Dendritic cell treated with granulocyte-macrophage colony-stimulating factor and Interleukin-4, amounts not matched to agents 40 ng/mL and 50 ng/mL, for 4 days (primary cell): ENCODE measurements at regions not wholly inside any gene's neighbourhood (a gene's known extent, or its start where the extent isn't known, plus 50 kb on each side); places are given as distances from the start of the nearest gene placed in this dataset.

ENCODE experiments used
- H3K27ac Mint-ChIP-seq: one replicate; pipeline ENCODE4 v1.8.0; 2022; ENCODE audit warnings: mild to moderate bottlenecking, mixed read lengths
- H3K27me3 Mint-ChIP-seq: one replicate; pipeline ENCODE4 v1.8.0; 2022; ENCODE audit warnings: mild to moderate bottlenecking, mixed read lengths
- H3K36me3 Mint-ChIP-seq: one replicate; pipeline ENCODE4 v1.8.0; 2022; ENCODE audit warnings: low read depth, mixed read lengths
- H3K4me1 Mint-ChIP-seq: one replicate; pipeline ENCODE4 v1.8.0; 2022; ENCODE audit warnings: low read depth, mixed read lengths
- H3K4me3 Mint-ChIP-seq: one replicate; pipeline ENCODE4 v1.8.0; 2022; ENCODE audit warnings: mild to moderate bottlenecking, moderate library complexity, mixed read lengths
- H3K9me3 Mint-ChIP-seq: one replicate; pipeline ENCODE4 v1.8.0; 2022; ENCODE audit warnings: mixed read lengths
- intact Hi-C: fragments of 100-400 bp; cut with micrococcal nuclease; formaldehyde crosslinking; loops from one replicate; pipeline ENCODE4 v1.15.0; 2022

GRCh38 chr4:17188547-17189400, 290.3 kb upstream of the LDB2 start:
- H3K4me3 Mint-ChIP-seq: no peak overlapping the region
- H3K4me1 Mint-ChIP-seq: no peaks in the 10 kb centered on the region
- intact Hi-C loops: no loop called here
- H3K36me3 Mint-ChIP-seq: no peaks in the 10 kb centered on the region
- H3K9me3 Mint-ChIP-seq: peaks cover 57% of the 10 kb centered on the region
- H3K27ac Mint-ChIP-seq: no peak overlapping the region
- no peaks in the 10 kb centered on the region for H3K27me3 Mint-ChIP-seq

GRCh38 chr4:17188125-17188524, 289.7 kb upstream of the LDB2 start:
- intact Hi-C loops: no loop called here
- no peak overlapping the region for H3K27ac Mint-ChIP-seq
- no peak overlapping the region for H3K4me3 Mint-ChIP-seq
- no peaks in the 10 kb centered on the region for H3K4me1 Mint-ChIP-seq
- no peaks in the 10 kb centered on the region for H3K36me3 Mint-ChIP-seq
- peaks cover 57% of the 10 kb centered on the region for H3K9me3 Mint-ChIP-seq
- no peaks in the 10 kb centered on the region for H3K27me3 Mint-ChIP-seq

- Mint-ChIP-seq H3K36me3 (no peaks in the 10 kb centered on the region), H3K4me1 (no peaks in the 10 kb centered on the region), H3K9me3 (peaks cover 57% of the 10 kb centered on the region), H3K27me3 (no peaks in the 10 kb centered on the region), H3K4me3 (no peak overlapping the region), H3K27ac (no peak overlapping the region)
- intact Hi-C loops: no loop called here
Measured at GRCh38 chr4:17187003-17187402, 288.6 kb upstream of the LDB2 start.

GRCh38 chr4:17182888-17183287, 284.4 kb upstream of the LDB2 start:
- no peaks in the 10 kb centered on the region for H3K36me3 Mint-ChIP-seq
- no peaks in the 10 kb centered on the region for H3K27me3 Mint-ChIP-seq
- no peaks in the 10 kb centered on the region for H3K4me1 Mint-ChIP-seq
- H3K27ac Mint-ChIP-seq: no peak overlapping the region
- peaks cover 41% of the 10 kb centered on the region for H3K9me3 Mint-ChIP-seq
- intact Hi-C loops: no loop called here
- H3K4me3 Mint-ChIP-seq: no peak overlapping the region

- no peaks in the 10 kb centered on the region for H3K36me3 Mint-ChIP-seq
- no peaks in the 10 kb centered on the region for H3K4me1 Mint-ChIP-seq
- intact Hi-C loops: no loop called here
- H3K27ac Mint-ChIP-seq: no peak overlapping the region
- H3K27me3 Mint-ChIP-seq: no peaks in the 10 kb centered on the region
- H3K4me3 Mint-ChIP-seq: no peak overlapping the region
- H3K9me3 Mint-ChIP-seq: peaks cover 11% of the 10 kb centered on the region
Measured at GRCh38 chr4:17174751-17175150, 276.3 kb upstream of the LDB2 start.

- no peak overlapping the region for H3K27ac Mint-ChIP-seq
- intact Hi-C loops: no loop called here
- no peaks in the 10 kb centered on the region for H3K4me1 Mint-ChIP-seq
- peaks cover 5% of the 10 kb centered on the region for H3K9me3 Mint-ChIP-seq
- no peaks in the 10 kb centered on the region for H3K36me3 Mint-ChIP-seq
- no peaks in the 10 kb centered on the region for H3K27me3 Mint-ChIP-seq
- H3K4me3 Mint-ChIP-seq: no peak overlapping the region
Measured at GRCh38 chr4:17173300-17173699, 274.9 kb upstream of the LDB2 start.

- Mint-ChIP-seq H3K4me1 (no peaks in the 10 kb centered on the region), H3K36me3 (no peaks in the 10 kb centered on the region), H3K27me3 (no peaks in the 10 kb centered on the region), H3K4me3 (no peak overlapping the region), H3K9me3 (no peaks in the 10 kb centered on the region), H3K27ac (no peak overlapping the region)
- intact Hi-C loops: no loop called here
Measured at GRCh38 chr4:17170131-17170530, 271.7 kb upstream of the LDB2 start.

- Mint-ChIP-seq H3K36me3 (no peaks in the 10 kb centered on the region), H3K27me3 (no peaks in the 10 kb centered on the region), H3K27ac (no peak overlapping the region), H3K4me1 (no peaks in the 10 kb centered on the region), H3K4me3 (no peak overlapping the region), H3K9me3 (no peaks in the 10 kb centered on the region)
- intact Hi-C loops: no loop called here
Measured at GRCh38 chr4:17169699-17170098, 271.3 kb upstream of the LDB2 start.

- H3K36me3 Mint-ChIP-seq: no peaks in the 10 kb centered on the region
- intact Hi-C loops: no loop called here
- H3K9me3 Mint-ChIP-seq: peaks cover 9% of the 10 kb centered on the region
- H3K27ac Mint-ChIP-seq: no peak overlapping the region
- no peak overlapping the region for H3K4me3 Mint-ChIP-seq
- H3K27me3 Mint-ChIP-seq: no peaks in the 10 kb centered on the region
- H3K4me1 Mint-ChIP-seq: no peaks in the 10 kb centered on the region
Measured at GRCh38 chr4:17168571-17168970, 270.1 kb upstream of the LDB2 start.

- no peaks in the 10 kb centered on the region for H3K36me3 Mint-ChIP-seq
- intact Hi-C loops: no loop called here
- H3K27me3 Mint-ChIP-seq: no peaks in the 10 kb centered on the region
- H3K4me3 Mint-ChIP-seq: no peak overlapping the region
- H3K4me1 Mint-ChIP-seq: no peaks in the 10 kb centered on the region
- peaks cover 26% of the 10 kb centered on the region for H3K9me3 Mint-ChIP-seq
- no peak overlapping the region for H3K27ac Mint-ChIP-seq
Measured at GRCh38 chr4:17166954-17167353, 268.5 kb upstream of the LDB2 start.

- Mint-ChIP-seq H3K27me3 (no peaks in the 10 kb centered on the region), H3K27ac (no peak overlapping the region), H3K4me3 (no peak overlapping the region), H3K36me3 (no peaks in the 10 kb centered on the region), H3K4me1 (no peaks in the 10 kb centered on the region), H3K9me3 (peaks cover 42% of the 10 kb centered on the region)
- intact Hi-C loops: no loop called here
Measured at GRCh38 chr4:17165286-17165685, 266.8 kb upstream of the LDB2 start.

- Mint-ChIP-seq H3K27me3 (no peaks in the 10 kb centered on the region), H3K4me3 (no peak overlapping the region), H3K36me3 (no peaks in the 10 kb centered on the region), H3K4me1 (no peaks in the 10 kb centered on the region), H3K27ac (no peak overlapping the region), H3K9me3 (peaks cover 48% of the 10 kb centered on the region)
- intact Hi-C loops: no loop called here
Measured at GRCh38 chr4:17164666-17165065, 266.2 kb upstream of the LDB2 start.

GRCh38 chr4:17163156-17163771, 264.8 kb upstream of the LDB2 start:
- no peaks in the 10 kb centered on the region for H3K4me1 Mint-ChIP-seq
- no peak overlapping the region for H3K27ac Mint-ChIP-seq
- H3K27me3 Mint-ChIP-seq: no peaks in the 10 kb centered on the region
- peaks cover 49% of the 10 kb centered on the region for H3K9me3 Mint-ChIP-seq
- intact Hi-C loops: no loop called here
- H3K4me3 Mint-ChIP-seq: no peak overlapping the region
- no peaks in the 10 kb centered on the region for H3K36me3 Mint-ChIP-seq

GRCh38 chr4:17157304-17157703, 258.9 kb upstream of the LDB2 start:
- intact Hi-C loops: no loop called here
- H3K4me3 Mint-ChIP-seq: no peak overlapping the region
- H3K27ac Mint-ChIP-seq: no peak overlapping the region
- H3K4me1 Mint-ChIP-seq: no peaks in the 10 kb centered on the region
- peaks cover 27% of the 10 kb centered on the region for H3K9me3 Mint-ChIP-seq
- no peaks in the 10 kb centered on the region for H3K27me3 Mint-ChIP-seq
- no peaks in the 10 kb centered on the region for H3K36me3 Mint-ChIP-seq

- no peaks in the 10 kb centered on the region for H3K27me3 Mint-ChIP-seq
- no peaks in the 10 kb centered on the region for H3K4me1 Mint-ChIP-seq
Measured at GRCh38 chr4:17155486-17155885, 257.0 kb upstream of the LDB2 start.

More at GRCh38 chr4:17155486-17155885, 257.0 kb upstream of the LDB2 start:
- Mint-ChIP-seq H3K4me3 (no peak overlapping the region), H3K36me3 (no peaks in the 10 kb centered on the region), H3K9me3 (peaks cover 8% of the 10 kb centered on the region), H3K27ac (no peak overlapping the region)
- intact Hi-C loops: no loop called here
